HG03280 (cell line): ENCODE measurements at regions not wholly inside any gene's neighbourhood (a gene's known extent, or its start where the extent isn't known, plus 50 kb on each side); places are given as distances from the start of the nearest gene placed in this dataset.

Source experiments
- ATAC-seq: cut with Tn5 transposase; IDR thresholded peaks from one replicate; pipeline ENCODE4 v1.9.1; 2021; ENCODE audit warnings: mild to moderate bottlenecking, moderate library complexity; ENCODE audit not compliant: unreplicated experiment

DNA sequence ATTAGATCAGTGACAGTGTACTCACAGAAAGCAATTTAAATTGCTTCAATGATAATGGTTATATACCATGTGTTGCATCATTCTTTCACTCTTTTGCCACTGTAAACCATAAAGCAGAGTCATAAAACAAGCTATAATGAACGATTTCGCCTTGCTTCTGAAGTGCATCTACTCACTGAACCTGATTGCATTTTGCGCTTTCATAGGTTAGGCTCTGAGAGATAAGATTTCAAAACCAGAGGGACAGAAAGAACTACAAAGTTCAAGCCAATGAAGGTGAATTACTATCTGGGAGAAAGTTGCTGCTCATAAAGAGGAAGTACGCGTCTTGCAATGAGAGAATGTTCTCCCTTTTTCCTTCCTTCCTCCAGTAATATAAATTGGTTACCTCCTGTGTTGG lies 412.7 kb downstream of the CETN3 start:
- no peak for ATAC-seq

DNA sequence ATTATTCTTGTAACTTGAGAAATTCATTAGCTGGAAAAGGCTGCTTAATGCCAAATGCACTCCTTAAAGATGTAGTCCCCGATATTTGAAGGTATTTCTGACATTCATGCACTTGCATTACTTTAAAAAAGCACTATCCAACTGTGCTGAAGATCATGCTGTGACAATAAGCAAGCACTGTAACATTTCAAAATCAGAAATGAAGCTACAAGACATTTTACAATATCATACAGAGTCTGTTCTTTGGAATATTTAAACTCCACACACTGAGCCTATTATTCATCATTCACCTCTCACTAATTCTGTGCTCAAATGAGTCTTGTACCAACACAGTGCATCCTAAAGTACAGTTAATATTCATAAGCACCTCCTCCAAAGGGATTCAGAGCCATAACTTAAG lies 413.2 kb downstream of the CETN3 start:
- no peak for ATAC-seq

DNA sequence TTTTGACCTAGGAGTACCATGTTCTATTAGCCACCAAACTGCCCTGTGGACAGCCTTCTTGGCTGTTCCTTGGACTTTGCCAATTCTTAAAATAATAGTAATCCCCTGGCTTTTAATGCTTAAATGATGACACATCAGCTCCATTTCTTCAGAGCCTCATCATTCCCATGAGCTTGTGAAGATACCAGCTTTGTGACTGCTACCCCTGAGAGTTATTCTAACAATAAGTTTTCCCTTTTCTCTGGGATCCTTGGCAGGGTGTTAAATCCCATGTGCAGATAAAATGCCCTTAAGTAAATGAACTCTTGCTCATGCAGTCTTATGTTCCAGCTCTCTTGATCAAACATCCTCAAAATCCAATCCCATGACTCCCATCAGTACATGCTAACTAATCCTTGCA lies 415.3 kb downstream of the CETN3 start:
- ATAC-seq: no peak

DNA sequence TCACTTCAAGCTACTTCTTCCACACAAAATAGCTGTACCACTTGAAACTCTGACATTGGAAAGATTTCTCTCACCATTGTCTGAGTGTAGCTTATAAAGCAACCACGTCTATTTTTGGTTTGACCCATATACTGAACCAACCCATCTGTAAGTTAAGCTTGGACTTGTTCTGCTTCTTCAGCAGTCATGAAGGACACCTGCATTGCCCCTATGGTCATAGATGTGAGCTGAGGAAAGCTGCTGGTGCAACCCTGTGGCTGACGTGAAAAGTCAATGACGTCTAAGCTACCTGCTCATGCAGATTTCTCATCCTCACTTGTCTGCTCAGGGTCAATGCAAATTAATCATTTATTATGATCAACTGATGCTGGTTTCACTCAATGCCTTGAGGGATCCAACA lies 417.4 kb downstream of the CETN3 start:
- no peak for ATAC-seq

- ATAC-seq: peak; percentile 69
Observed at GRCh38 chr5:89991592-89991991, 418.0 kb downstream of the CETN3 start.

GRCh38 chr5:89989776-89990175 lies 419.8 kb downstream of the CETN3 start:
- no peak for ATAC-seq

DNA sequence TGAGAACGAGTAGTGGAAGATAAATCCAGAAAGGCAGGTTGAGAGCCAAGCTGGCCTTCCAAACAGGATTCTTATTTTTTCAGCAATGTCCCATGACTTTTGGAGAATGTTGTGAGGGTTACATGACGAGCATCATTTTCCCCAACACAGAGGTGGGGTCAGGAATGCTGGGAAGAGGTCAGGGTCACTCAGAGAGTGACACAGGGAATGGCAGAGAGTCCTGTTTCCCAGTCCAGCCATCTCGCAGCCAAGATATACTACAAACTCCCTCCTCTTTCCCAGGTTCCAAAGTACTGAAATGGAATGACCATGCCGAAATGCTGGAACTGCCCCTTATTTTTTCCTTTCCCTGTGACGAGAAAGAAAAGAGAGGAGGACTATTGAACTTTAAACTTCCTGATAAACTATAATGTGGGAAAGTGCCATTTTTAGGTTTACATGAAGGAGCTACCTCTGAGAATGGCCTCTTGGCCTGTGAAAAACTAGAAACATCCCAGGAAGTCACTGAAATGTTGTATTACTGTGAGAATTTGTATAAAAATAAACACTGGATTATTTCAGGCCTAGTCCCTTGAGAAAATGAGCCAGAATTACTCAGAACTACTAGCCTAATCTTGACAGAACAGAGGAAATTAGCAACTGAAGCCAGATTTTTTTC lies 420.4 kb downstream of the CETN3 start:
- ATAC-seq: no peak

- ATAC-seq: no peak
Observed at GRCh38 chr5:89988129-89988810, 421.3 kb downstream of the CETN3 start.

DNA sequence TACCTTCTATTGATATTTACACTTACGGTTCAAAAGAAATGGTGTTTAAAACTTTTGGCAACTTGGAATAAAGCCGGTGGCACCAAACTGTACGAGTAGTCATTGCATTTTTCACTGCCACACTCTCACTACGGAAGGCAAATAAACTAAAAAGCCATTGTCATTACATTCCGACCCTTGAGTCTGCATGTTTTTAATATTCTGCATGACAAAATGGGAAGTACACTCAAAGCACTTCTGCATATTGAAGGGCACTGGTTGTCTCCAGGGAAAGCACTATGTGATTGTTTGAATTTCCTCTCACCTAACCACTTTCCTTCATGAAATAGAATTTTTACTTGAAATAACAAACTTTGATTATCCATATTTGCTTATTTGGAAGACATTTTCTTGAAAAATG lies 426.3 kb downstream of the CETN3 start:
- ATAC-seq: no peak

- ATAC-seq: no peak
Observed at GRCh38 chr5:89981878-89982773, 427.4 kb downstream of the CETN3 start.

- ATAC-seq: no peak
Observed at GRCh38 chr5:89981021-89981420, 428.5 kb downstream of the CETN3 start.

GRCh38 chr5:89973516-89973915 lies 436.0 kb downstream of the CETN3 start:
- no peak for ATAC-seq

DNA sequence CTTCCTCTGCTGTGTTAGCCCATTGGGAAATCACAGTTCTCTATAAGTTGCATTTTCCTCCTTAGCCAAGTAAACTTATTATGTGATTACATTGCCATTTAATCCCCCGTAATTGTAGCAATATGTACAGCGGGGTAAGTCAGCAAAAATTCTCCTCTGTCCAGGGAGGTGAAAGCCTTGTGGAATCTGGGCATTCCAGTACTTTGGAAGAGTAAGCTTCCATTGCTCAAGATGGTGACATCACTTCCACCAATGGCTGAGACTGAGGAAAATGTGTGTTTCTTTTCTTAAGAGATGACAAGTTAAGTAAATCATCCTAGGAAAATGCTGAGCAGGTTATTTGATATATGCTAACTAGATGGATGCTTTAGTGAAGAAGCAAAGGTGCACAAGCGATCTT lies 436.7 kb downstream of the CETN3 start:
- ATAC-seq: no peak

GRCh38 chr5:89968958-89969381 lies 440.6 kb downstream of the CETN3 start:
- no peak for ATAC-seq

DNA sequence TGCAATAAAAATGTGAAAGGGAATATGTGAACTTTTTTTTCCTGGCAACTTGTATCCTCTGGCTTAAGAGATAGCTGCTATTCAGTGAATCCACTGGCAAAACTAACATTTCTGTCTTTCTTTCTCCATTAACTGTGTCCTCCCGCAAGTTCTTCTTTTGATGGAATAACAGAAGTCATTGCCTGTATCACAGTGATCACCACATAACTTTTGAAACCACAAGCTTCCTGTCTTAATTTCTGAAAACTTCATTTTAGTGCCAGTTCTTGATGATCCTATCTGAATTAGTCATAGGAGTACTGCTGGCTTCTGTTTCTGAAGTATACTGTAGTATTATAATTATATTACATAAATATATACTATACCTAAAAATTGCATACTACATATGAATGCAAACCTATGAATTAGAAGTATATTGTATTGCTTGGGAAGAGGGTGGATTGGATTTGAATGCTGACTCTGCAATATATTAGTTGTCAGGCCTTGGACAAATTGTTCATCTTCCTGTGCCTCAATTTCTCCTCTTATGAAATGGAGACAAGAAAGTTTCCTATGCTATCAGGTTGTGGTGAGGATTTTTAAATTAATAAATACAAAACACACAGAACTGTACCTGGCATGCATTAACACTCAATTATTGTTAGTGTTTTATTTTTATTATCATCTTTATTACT lies 441.6 kb downstream of the CETN3 start:
- no peak for ATAC-seq

- ATAC-seq: no peak
Observed at GRCh38 chr5:89956838-89957237, 452.7 kb downstream of the CETN3 start.

DNA sequence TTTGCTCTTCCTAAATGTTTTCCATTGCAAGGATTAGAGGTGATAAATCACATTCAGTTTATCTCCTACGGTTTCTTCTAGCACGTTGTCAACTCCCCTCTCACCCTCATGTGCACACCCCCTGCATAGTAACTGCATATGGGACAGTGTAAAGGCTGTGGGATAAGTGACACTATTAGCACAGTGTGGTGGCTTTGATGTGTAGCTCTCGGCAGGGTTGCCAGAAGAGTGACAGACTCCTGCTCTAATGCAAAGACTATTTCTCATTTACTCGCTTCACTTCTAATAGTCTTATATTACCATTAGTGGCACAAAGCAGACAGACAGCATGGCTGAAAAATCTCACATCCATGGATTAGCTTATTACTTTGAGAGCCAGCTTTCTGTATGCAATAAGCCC lies 454.6 kb downstream of the CETN3 start:
- ATAC-seq: no peak

DNA sequence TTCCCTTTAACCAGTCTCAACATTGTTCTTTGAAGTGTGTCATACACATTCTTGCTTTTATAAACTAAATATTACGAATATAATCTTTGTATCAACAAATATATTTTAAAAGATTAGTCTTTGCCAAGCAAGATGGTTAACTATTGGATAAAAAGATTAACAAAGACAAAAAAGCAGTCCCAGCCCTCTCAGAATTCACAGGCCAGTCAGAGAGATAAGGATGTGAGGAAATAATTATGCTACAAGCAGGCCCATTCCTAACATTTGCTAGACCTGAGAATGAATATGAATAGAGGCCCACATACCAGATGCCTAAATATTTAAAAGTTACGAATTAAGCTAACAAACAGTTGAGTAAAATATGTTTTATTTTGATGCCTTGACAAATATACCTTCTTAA lies 457.7 kb downstream of the CETN3 start:
- no peak for ATAC-seq

GRCh38 chr5:89950234-89950633 lies 459.3 kb downstream of the CETN3 start:
- ATAC-seq: no peak

DNA sequence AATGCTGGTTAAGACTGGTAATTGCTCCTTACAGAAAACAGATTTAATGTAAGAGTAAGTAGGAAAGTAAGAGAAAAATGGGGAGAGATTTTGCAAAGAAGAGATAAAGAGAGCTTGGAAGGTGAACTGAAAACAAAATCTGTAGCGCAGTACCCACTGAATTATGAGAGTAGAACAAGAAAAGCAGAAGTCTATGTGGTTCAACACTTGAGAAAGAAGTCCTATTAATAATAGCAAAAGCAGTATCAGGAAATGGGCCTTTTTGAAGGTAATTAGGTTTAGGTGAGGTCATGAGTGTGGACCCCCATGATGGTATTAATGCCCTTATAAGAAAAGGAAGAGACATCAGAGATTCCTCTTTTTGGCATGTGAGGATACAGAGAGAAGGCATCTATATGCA lies 460.6 kb downstream of the CETN3 start:
- no peak for ATAC-seq

DNA sequence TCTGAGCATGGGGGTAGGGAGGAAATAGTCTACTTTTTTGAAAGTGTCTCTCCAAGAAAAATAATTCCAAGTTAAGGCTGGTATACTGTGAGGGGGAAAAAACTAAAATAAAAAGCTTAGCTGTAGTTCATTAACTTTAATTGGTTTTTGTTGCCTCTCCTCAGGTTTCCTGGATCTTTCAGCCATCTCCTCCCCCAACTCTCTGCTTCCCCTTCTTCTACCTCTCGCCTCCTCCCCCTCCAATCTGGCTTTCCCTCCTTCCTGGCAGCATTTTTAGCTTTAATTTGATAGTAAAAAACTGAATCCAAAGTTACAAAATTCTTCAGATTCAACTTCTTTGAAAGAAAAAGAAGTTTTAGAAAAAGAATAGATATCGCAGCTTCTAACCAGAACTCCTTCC lies 462.6 kb downstream of the CETN3 start:
- no peak for ATAC-seq
